HEK293T (cell line): ENCODE measurements at regions not wholly inside any gene's neighbourhood (a gene's known extent, or its start where the extent isn't known, plus 50 kb on each side); places are given as distances from the start of the nearest gene placed in this dataset.

Experiments used
- CTCF ChIA-PET: fragments of 350-600 bp; formaldehyde crosslinking; extraction: SDS; loops from one replicate; lab custom pipeline; 2021; ENCODE audit warnings: antibody characterized with exemption, inconsistent platforms; lab: Yijun Ruan, JAX
- POLR2A ChIA-PET: fragments of 350-600 bp; formaldehyde crosslinking; extraction: SDS; loops from one replicate; lab custom pipeline; 2020; ENCODE audit warnings: antibody characterized with exemption, inconsistent platforms; lab: Yijun Ruan, JAX
- DNase-seq: peaks from one replicate; pipeline ENCODE4 v3.0.0; 2012; ENCODE audit warnings: mixed read lengths; ENCODE audit errors: extremely low spot score
- ARNT ChIP-seq: fragments of 450-650 bp; IDR thresholded peaks from 2 replicates; pipeline ENCODE4 v1.6.1; 2017; ENCODE audit warnings: mild to moderate bottlenecking
- BHLHE40 ChIP-seq: fragments of 450-650 bp; IDR thresholded peaks from 2 replicates; pipeline ENCODE4 v1.6.1; 2016; ENCODE audit warnings: mild to moderate bottlenecking, moderate library complexity, borderline replicate concordance
- CTBP1 ChIP-seq: fragments of 450-650 bp; IDR thresholded peaks from 2 replicates; pipeline ENCODE4 v1.6.1; 2016; ENCODE audit warnings: borderline replicate concordance
- ELF4 ChIP-seq: fragments of 450-650 bp; IDR thresholded peaks from 2 replicates; pipeline ENCODE4 v1.6.1; 2017; ENCODE audit warnings: antibody characterized with exemption
- FOXA1 ChIP-seq: fragments of 450-650 bp; IDR thresholded peaks from 2 replicates; pipeline ENCODE4 v1.6.1; 2016; ENCODE audit warnings: mild to moderate bottlenecking
- FOXK2 ChIP-seq: fragments of 450-650 bp; IDR thresholded peaks from 2 replicates; pipeline ENCODE4 v1.6.1; 2016; ENCODE audit warnings: mild to moderate bottlenecking
- FOXM1 ChIP-seq: fragments of 450-650 bp; IDR thresholded peaks from 2 replicates; pipeline ENCODE4 v1.6.1; 2017; ENCODE audit warnings: mild to moderate bottlenecking, borderline replicate concordance
- HDGF ChIP-seq: fragments of 450-650 bp; IDR thresholded peaks from 2 replicates; pipeline ENCODE4 v1.6.1; 2017; ENCODE audit warnings: antibody characterized with exemption, borderline replicate concordance
- L3MBTL2 ChIP-seq: fragments of 450-650 bp; conservative IDR thresholded peaks from 2 replicates; pipeline ENCODE4 v1.6.1; 2016; ENCODE audit warnings: mild to moderate bottlenecking
- LEF1 ChIP-seq: fragments of 450-650 bp; IDR thresholded peaks from 2 replicates; pipeline ENCODE4 v1.6.1; 2017; ENCODE audit warnings: mild to moderate bottlenecking, borderline replicate concordance
- NFRKB ChIP-seq: fragments of 450-650 bp; IDR thresholded peaks from 2 replicates; pipeline ENCODE4 v1.6.1; 2016; ENCODE audit warnings: mild to moderate bottlenecking, moderate library complexity
- PKNOX1 ChIP-seq: fragments of 450-650 bp; IDR thresholded peaks from 2 replicates; pipeline ENCODE4 v1.6.1; 2016
- SP1 ChIP-seq: fragments of 450-650 bp; IDR thresholded peaks from 2 replicates; pipeline ENCODE4 v1.6.1; 2017
- SUZ12 ChIP-seq: fragments of 450-650 bp; IDR thresholded peaks from 2 replicates; pipeline ENCODE4 v1.6.1; 2016; ENCODE audit warnings: mild to moderate bottlenecking
- TARDBP ChIP-seq: fragments of 450-650 bp; IDR thresholded peaks from 2 replicates; pipeline ENCODE4 v1.6.1; 2016
- ZNF384 ChIP-seq: fragments of 450-650 bp; IDR thresholded peaks from 2 replicates; pipeline ENCODE4 v1.6.1; 2016

DNA sequence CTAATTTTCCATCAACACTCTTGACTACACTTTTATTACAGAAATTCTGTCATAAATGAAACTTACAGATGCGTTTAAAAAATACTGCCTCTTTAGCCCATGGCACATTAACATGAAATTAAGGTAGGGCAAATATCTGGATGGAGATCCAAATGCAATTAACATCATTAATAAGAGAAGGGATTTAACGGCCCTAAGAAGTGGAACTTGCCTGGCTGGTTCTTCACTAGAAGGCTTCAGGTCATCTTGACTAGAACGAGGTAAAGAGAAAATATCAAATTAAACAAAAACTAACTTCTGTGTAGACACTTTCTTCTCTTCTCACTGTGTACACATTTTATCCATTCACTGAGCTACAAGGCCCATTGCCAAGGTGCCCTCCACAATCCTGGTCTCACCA, 1093.4 kb downstream of the EFNB2 start:
- ChIA-PET CTCF (no interaction called here), POLR2A (no interaction called here)
- no peak for DNase-seq
- no peak for TF ChIP-seq ELF4
- no peak for TF ChIP-seq SP1
- no peak for TF ChIP-seq BHLHE40
- TF ChIP-seq CTBP1, result no peak
- TF ChIP-seq FOXM1, result no peak
- no peak for TF ChIP-seq SUZ12
- no peak for TF ChIP-seq FOXK2
- no peak for TF ChIP-seq FOXA1

- ChIA-PET CTCF (no interaction called here), POLR2A (no interaction called here)
- TF ChIP-seq BHLHE40, result no peak
- TF ChIP-seq SP1, result no peak
- TF ChIP-seq TARDBP, result no peak
- no peak for TF ChIP-seq ARNT
- no peak for TF ChIP-seq FOXK2
- no peak for TF ChIP-seq ZNF384
- TF ChIP-seq LEF1, result no peak
- TF ChIP-seq CTBP1, result no peak
- TF ChIP-seq HDGF, result no peak
- TF ChIP-seq ELF4, result no peak
- TF ChIP-seq FOXM1, result no peak
- no peak for TF ChIP-seq FOXA1
- no peak for TF ChIP-seq NFRKB
- no peak for TF ChIP-seq L3MBTL2
- no peak for TF ChIP-seq SUZ12
- TF ChIP-seq PKNOX1, result no peak
- DNase-seq, result no peak
Observed at GRCh38 chr13:105441051-105441750, 1094.3 kb downstream of the EFNB2 start.

DNA sequence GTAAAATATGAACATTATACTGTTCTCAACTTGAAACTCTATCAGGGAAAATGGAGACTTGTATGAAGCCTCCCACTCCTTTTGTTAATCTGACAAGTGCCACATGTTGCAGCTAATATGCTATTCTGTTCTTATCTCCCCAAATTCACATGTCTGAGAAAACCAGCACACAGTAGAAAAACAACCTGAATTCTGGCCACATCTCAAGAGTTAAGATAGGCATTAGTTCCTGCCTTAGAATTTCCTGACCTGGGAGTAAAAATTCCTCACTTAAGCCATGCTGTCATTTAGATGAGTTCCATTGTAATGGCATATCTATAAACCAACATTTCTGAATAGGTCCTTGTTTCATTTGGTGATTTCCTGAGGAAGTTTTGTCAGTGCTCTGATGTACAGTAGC, 1098.5 kb downstream of the EFNB2 start:
- TF ChIP-seq CTBP1 (no peak), HDGF (no peak), SUZ12 (no peak), LEF1 (no peak), TARDBP (no peak), FOXK2 (no peak), FOXM1 (no peak), BHLHE40 (no peak), NFRKB (no peak), ELF4 (no peak)
- CTCF ChIA-PET, result no interaction called here
- DNase-seq, result no peak
- POLR2A ChIA-PET, result no interaction called here

DNA sequence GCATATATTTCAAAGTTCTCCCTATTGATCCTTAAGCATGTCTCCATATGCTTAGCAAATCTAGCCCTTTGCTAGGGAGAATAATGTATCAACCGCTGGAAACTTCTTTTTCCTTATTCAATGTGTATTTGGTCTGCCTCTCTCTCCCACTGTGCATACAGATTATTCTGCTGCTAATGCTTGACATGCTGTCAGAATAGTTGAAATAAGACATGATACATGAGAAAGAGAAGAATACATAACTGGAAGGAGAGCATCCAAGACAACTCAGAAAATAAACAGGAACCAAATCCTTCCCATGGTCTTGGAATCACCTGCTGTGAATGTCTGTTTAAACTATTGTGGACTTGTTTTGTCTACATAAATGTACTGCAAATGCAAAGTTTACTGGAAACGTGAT, 1103.0 kb downstream of the EFNB2 start:
- ChIA-PET CTCF (no interaction called here), POLR2A (no interaction called here)
- TF ChIP-seq SUZ12 (no peak), LEF1 (no peak), SP1 (no peak), ARNT (no peak), ZNF384 (no peak), TARDBP (no peak), CTBP1 (no peak), L3MBTL2 (no peak)
- no peak for DNase-seq

- TF ChIP-seq ELF4 (no peak), TARDBP (no peak), SUZ12 (no peak), L3MBTL2 (no peak), CTBP1 (no peak), SP1 (no peak), FOXM1 (no peak), FOXA1 (no peak)
Observed at GRCh38 chr13:105428811-105429210, 1106.7 kb downstream of the EFNB2 start.

DNA sequence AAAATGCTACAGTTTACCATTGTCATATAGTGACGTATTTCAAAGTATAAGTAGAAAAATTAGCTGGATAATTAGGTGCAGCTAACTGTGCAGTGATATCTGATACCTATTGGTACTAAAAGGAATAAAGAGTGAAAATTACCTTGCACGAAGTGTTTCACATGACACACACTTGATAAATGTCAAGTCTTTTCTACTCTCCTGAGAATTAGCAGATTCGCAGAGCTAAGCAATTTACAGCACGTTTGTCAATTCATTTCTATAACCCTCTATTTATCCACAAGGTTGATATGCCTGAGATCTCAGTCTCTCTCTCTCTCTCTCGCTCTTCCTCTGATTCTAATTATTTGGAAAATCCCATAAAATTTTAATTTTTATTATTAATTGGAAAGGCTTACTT, 1109.0 kb downstream of the EFNB2 start:
- ChIA-PET POLR2A (no interaction called here), CTCF (no interaction called here)
- no peak for DNase-seq

More at GRCh38 chr13:105428811-105429210, 1106.7 kb downstream of the EFNB2 start:
- ChIA-PET POLR2A (no interaction called here), CTCF (no interaction called here)
- no peak for DNase-seq

GRCh38 chr13:105414639-105415038, 1120.8 kb downstream of the EFNB2 start:
- no peak for DNase-seq
- CTCF ChIA-PET, result no interaction called here
- POLR2A ChIA-PET, result no interaction called here
- TF ChIP-seq FOXM1, result no peak
- TF ChIP-seq ARNT, result no peak
- TF ChIP-seq CTBP1, result no peak
- no peak for TF ChIP-seq BHLHE40
- no peak for TF ChIP-seq SP1

More for the DNA sequence above, 1109.0 kb downstream of the EFNB2 start:
- TF ChIP-seq L3MBTL2 (no peak), LEF1 (no peak)

GRCh38 chr13:105412171-105412570, 1123.3 kb downstream of the EFNB2 start:
- ChIA-PET CTCF (no interaction called here), POLR2A (no interaction called here)
- TF ChIP-seq FOXK2 (no peak), FOXA1 (no peak), NFRKB (no peak), FOXM1 (no peak), SUZ12 (no peak), PKNOX1 (no peak), ZNF384 (no peak), L3MBTL2 (no peak), SP1 (no peak), LEF1 (no peak), BHLHE40 (no peak), TARDBP (no peak), HDGF (no peak), ARNT (no peak), ELF4 (no peak)
- DNase-seq, result no peak
